K562 (cell line): ENCODE measurements at regions not wholly inside any gene's neighbourhood (a gene's known extent, or its start where the extent isn't known, plus 50 kb on each side); places are given as distances from the start of the nearest gene placed in this dataset.

Experiments used
- ATAC-seq: fragments of 200-7000 bp; cut with Tn5 transposase; 3 replicates; pipeline ENCODE4 v1.9.1; 2020; ENCODE audit warnings: moderate library complexity
- BruUV-seq: library from RNA; stranded (reverse); fragments of 400-500 nt; replicated peaks from 2 replicates; lab custom pipeline; 2021; lab: Mats Ljungman, UMichigan
- CTCF ChIA-PET: fragments of 300-600 bp; formaldehyde crosslinking; extraction: SDS; loops from one replicate; lab custom pipeline; 2021; ENCODE audit warnings: low intra/inter-chr PET ratio; lab: Yijun Ruan, JAX
- POLR2A ChIA-PET: fragments of 300-600, 350-650 bp; sonication (Branson Sonifier 250); formaldehyde crosslinking; extraction: SDS; loops from one replicate; lab custom pipeline; 2021; ENCODE audit warnings: antibody characterized with exemption, inconsistent platforms; lab: Yijun Ruan, JAX
- DNase-seq, 4 experiments: peaks; one replicate each; pipeline versions ENCODE4 v3.0.0 to v3.0.0-alpha.2; 2011 to 2018; ENCODE audit warnings: low spot score in 3 of 4, mixed read lengths in 3 of 4; ENCODE audit errors: extremely low read depth in 1 of 4
- FAIRE-seq: peaks from 2 replicates; lab custom pipeline; 2011; peaks lifted over from hg19 to GRCh38; lab: Jason Lieb, UNC
- H2AFZ ChIP-seq: 2 replicates; pipeline ENCODE4 v1.6.0; 2011; ENCODE audit warnings: low read depth, low read length, control low read depth, inconsistent platforms
- H3K27ac ChIP-seq: fragments of 200-600 bp; 3 replicates; pipeline ENCODE4 v1.8.0; 2011; ENCODE audit warnings: low read depth, mild to moderate bottlenecking, control low read depth, inconsistent platforms, low read length, moderate library complexity, mixed read lengths; ENCODE audit errors: extremely low read depth
- H3K27me3 ChIP-seq, 2 experiments: fragments of 300-600 bp in 1 of 2; 2 replicates in 1 of 2; 3 replicates in 1 of 2; pipeline versions ENCODE4 v1.6.0 to v1.8.0; 2011; ENCODE audit warnings: inconsistent platforms in 2 of 2, low read length in 2 of 2, mild to moderate bottlenecking in 1 of 2, mixed read lengths in 1 of 2, moderate library complexity in 1 of 2; ENCODE audit not compliant: control insufficient read depth in 2 of 2, insufficient read depth in 2 of 2
- H3K36me3 ChIP-seq: fragments of 300-600 bp; 3 replicates; pipeline ENCODE4 v1.8.0; 2011; ENCODE audit warnings: mild to moderate bottlenecking, low read length, inconsistent platforms; ENCODE audit not compliant: control insufficient read depth, insufficient read depth
- H3K4me1 ChIP-seq, 2 experiments: fragments of 200-600 bp in 1 of 2; replicated peaks in 1 of 2; 2 replicates in 1 of 2; 3 replicates in 1 of 2; pipeline versions ENCODE4 v1.5.1 to v1.8.0; 2011; ENCODE audit warnings: inconsistent platforms in 2 of 2, low read length in 2 of 2, mild to moderate bottlenecking in 1 of 2, mixed read lengths in 1 of 2, moderate library complexity in 1 of 2; ENCODE audit not compliant: control insufficient read depth in 2 of 2, insufficient read depth in 2 of 2
- H3K4me2 ChIP-seq: 2 replicates; pipeline ENCODE4 v1.6.1; 2011; ENCODE audit warnings: low read length, control low read depth, inconsistent platforms, mixed read lengths; ENCODE audit not compliant: insufficient read depth
- H3K4me3 ChIP-seq: fragments of 200-600 bp; sonication (generic), shearing (Covaris generic); 2 replicates; pipeline ENCODE4 v1.5.1; 2016; ENCODE audit warnings: control low read depth, inconsistent platforms
- H3K79me2 ChIP-seq: fragments of 200-600 bp; 3 replicates; pipeline ENCODE4 v1.8.0; 2011; ENCODE audit warnings: low read length, inconsistent platforms; ENCODE audit not compliant: control insufficient read depth, insufficient read depth
- H3K9ac ChIP-seq, 2 experiments: 2 replicates each; pipeline versions ENCODE4 v1.6.0 to v1.6.1; 2011; ENCODE audit warnings: low read depth in 2 of 2, low read length in 2 of 2, control low read depth in 1 of 2, inconsistent platforms in 1 of 2, mild to moderate bottlenecking in 1 of 2, mixed read lengths in 1 of 2; ENCODE audit not compliant: insufficient read depth in 1 of 2
- H3K9me1 ChIP-seq: one replicate; pipeline ENCODE4 v1.6.0; 2011; ENCODE audit warnings: inconsistent platforms, mild to moderate bottlenecking, low read length, moderate library complexity; ENCODE audit not compliant: control insufficient read depth, insufficient read depth
- H3K9me3 ChIP-seq: replicated peaks from 2 replicates; pipeline ENCODE4 v1.5.1; 2011; ENCODE audit warnings: low read depth, low read length, inconsistent platforms; ENCODE audit not compliant: control insufficient read depth, insufficient read depth
- H4K20me1 ChIP-seq: replicated peaks from 2 replicates; pipeline ENCODE4 v1.6.1; 2011; ENCODE audit warnings: low read length, inconsistent platforms, mixed read lengths; ENCODE audit not compliant: control insufficient read depth, insufficient read depth
- EP300 ChIP-seq: IDR thresholded peaks from 2 replicates; pipeline ENCODE4 v1.6.1; 2012; ENCODE audit warnings: low read length, improper control_type of control experiment
- PRPF4 ChIP-seq: fragments of 200-400 bp; formaldehyde crosslinking; IDR thresholded peaks from one replicate; pipeline ENCODE4 v1.6.1; 2017; ENCODE audit warnings: low read length, low read depth, mild to moderate bottlenecking; ENCODE audit not compliant: insufficient read depth, poor library complexity, severe bottlenecking
- PYGO2 ChIP-seq: fragments of 450-650 bp; IDR thresholded peaks from 2 replicates; pipeline ENCODE4 v1.6.1; 2016; ENCODE audit warnings: mild to moderate bottlenecking, missing genetic modification characterization, moderate library complexity, missing compliant biosample characterization
- THRAP3 ChIP-seq: fragments of 450-650 bp; IDR thresholded peaks from 2 replicates; pipeline ENCODE4 v1.6.1; 2016; ENCODE audit warnings: mild to moderate bottlenecking, inconsistent platforms, borderline replicate concordance
- ZNF3 ChIP-seq: fragments of 250-450 bp; sonication (Bioruptor Pico); IDR thresholded peaks from 2 replicates; pipeline ENCODE4 v1.5.0; 2021; ENCODE audit warnings: mild to moderate bottlenecking, moderate library complexity
- WGBS: fragments of 100-300 bp; shearing (Covaris generic); methylation state at CpG from one replicate; pipeline ENCODE4 v1.1.6; 2016; ENCODE audit warnings: low coverage, mixed read lengths; ENCODE audit not compliant: insufficient coverage; ENCODE audit errors: missing lambda C conversion rate; 5-methylcytosine and 5-hydroxymethylcytosine counted together
- in situ Hi-C: fragments of 300-500 bp; cut with MboI; formaldehyde crosslinking; loops from 4 replicates; pipeline ENCODE4 v1.15.0; 2018; ENCODE audit warnings: inconsistent platforms, mixed read lengths
- intact Hi-C: fragments of 100-400 bp; cut with micrococcal nuclease; formaldehyde crosslinking; loops from 2 replicates; pipeline ENCODE4 v1.14.2; 2022
- TF ChIP-seq, protein P1 (sequence below): fragments of 250-450 bp; sonication (Bioruptor Pico); IDR thresholded peaks from 2 replicates; pipeline ENCODE4 v1.4.0; 2020
- TF ChIP-seq, protein P2 (sequence below): sonication (generic); formaldehyde crosslinking; IDR thresholded peaks from 2 replicates; pipeline ENCODE4 v1.8.1; 2023; ENCODE audit warnings: missing genetic modification reagents, mild to moderate bottlenecking, borderline replicate concordance
- TF ChIP-seq, protein P3 (sequence below): fragments of 250-450 bp; sonication (Bioruptor Pico); IDR thresholded peaks from 2 replicates; pipeline ENCODE4 v1.5.0; 2021

DNA sequence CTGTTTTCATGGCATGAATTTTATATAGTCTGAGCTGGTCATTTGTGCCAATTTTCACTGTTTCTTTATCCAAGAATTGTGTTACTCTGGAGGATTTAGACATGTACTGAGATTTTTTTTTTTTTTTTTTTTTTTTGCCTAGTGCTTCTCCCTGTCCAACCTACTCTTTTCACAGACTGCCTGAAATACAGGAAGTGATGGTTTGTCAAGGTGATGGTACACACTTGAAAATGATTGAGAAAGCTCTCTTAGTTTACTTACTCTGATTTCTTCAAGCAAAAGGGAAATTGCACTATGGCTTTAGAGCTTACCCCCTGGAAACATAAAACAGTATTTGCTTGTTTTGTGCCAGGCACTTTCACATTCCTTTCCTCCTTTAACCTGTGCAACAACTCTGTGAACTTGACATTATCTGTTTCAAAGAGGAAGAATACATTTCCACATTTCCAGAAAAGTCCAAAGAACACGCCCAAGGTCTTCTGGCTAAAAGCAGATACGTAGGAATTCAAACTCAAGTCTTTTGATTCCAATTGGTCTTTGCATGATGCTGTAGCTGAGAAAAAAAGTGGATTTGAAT, 181.1 kb downstream of the SLC15A5 start (continued):
- TF ChIP-seq, protein P1, sequence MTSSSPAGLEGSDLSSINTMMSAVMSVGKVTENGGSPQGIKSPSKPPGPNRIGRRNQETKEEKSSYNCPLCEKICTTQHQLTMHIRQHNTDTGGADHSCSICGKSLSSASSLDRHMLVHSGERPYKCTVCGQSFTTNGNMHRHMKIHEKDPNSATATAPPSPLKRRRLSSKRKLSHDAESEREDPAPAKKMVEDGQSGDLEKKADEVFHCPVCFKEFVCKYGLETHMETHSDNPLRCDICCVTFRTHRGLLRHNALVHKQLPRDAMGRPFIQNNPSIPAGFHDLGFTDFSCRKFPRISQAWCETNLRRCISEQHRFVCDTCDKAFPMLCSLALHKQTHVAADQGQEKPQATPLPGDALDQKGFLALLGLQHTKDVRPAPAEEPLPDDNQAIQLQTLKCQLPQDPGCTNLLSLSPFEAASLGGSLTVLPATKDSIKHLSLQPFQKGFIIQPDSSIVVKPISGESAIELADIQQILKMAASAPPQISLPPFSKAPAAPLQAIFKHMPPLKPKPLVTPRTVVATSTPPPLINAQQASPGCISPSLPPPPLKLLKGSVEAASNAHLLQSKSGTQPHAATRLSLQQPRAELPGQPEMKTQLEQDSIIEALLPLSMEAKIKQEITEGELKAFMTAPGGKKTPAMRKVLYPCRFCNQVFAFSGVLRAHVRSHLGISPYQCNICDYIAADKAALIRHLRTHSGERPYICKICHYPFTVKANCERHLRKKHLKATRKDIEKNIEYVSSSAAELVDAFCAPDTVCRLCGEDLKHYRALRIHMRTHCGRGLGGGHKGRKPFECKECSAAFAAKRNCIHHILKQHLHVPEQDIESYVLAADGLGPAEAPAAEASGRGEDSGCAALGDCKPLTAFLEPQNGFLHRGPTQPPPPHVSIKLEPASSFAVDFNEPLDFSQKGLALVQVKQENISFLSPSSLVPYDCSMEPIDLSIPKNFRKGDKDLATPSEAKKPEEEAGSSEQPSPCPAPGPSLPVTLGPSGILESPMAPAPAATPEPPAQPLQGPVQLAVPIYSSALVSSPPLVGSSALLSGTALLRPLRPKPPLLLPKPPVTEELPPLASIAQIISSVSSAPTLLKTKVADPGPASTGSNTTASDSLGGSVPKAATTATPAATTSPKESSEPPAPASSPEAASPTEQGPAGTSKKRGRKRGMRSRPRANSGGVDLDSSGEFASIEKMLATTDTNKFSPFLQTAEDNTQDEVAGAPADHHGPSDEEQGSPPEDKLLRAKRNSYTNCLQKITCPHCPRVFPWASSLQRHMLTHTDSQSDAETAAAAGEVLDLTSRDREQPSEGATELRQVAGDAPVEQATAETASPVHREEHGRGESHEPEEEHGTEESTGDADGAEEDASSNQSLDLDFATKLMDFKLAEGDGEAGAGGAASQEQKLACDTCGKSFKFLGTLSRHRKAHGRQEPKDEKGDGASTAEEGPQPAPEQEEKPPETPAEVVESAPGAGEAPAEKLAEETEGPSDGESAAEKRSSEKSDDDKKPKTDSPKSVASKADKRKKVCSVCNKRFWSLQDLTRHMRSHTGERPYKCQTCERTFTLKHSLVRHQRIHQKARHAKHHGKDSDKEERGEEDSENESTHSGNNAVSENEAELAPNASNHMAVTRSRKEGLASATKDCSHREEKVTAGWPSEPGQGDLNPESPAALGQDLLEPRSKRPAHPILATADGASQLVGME (CRISPR knock-in tag) = no peak
- TF ChIP-seq PRPF4 = no peak

DNA sequence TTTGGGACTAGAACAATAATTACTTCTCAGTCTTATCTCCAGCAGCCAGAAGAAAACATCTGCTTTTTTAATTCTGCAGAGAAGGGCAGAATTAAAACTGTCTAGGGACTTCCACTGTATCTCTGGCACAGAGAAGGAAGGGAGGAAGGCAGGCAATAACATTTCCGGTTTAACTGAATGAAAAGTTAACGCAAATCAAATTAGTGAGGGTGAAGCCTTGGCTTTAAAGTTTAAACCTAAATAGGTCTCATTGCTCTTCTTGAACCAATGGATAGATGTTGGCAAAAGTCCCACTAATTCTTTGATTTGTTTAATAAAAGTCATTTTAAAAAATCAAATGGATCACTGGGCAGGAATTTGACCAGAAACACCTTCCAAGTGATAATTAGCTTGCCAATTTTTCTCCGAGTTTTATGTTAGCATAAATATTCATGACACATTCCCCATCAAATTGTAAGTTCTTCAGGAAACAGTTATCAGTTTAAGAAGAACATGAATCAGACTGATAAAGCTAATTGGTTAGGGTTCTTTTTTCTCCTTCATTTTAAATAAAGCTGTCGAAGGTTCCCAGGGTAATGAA, 181.9 kb downstream of the SLC15A5 start:
- no peak overlapping the region for H2AFZ ChIP-seq
- no peak overlapping the region for H3K27ac ChIP-seq
- intact Hi-C loops (no loop called here), in situ Hi-C loops (no loop called here)
- H3K4me2 ChIP-seq = no peak overlapping the region
- 0% methylated on average over 4 of the region's 4 CpGs for whole genome bisulfite sequencing
- CTCF ChIA-PET = no interaction called here
- DNase-seq (no peak), FAIRE-seq (no peak), ATAC-seq (no peak)
- no peaks in the 10 kb centered on the region for H3K4me1 ChIP-seq
- H3K79me2 ChIP-seq = no peaks in the 10 kb centered on the region
- H3K9ac ChIP-seq = no peak overlapping the region
- H3K4me3 ChIP-seq = no peak overlapping the region
- no peaks in the 10 kb centered on the region for H3K9me3 ChIP-seq
- no peaks in the 10 kb centered on the region for H3K36me3 ChIP-seq
- H3K27me3 ChIP-seq = no peaks in the 10 kb centered on the region
- POLR2A ChIA-PET = no interaction called here
- BruUV-seq = no TSS peak
- no peaks in the 10 kb centered on the region for H4K20me1 ChIP-seq
- no peaks in the 10 kb centered on the region for H3K9me1 ChIP-seq
- TF ChIP-seq, protein P2, sequence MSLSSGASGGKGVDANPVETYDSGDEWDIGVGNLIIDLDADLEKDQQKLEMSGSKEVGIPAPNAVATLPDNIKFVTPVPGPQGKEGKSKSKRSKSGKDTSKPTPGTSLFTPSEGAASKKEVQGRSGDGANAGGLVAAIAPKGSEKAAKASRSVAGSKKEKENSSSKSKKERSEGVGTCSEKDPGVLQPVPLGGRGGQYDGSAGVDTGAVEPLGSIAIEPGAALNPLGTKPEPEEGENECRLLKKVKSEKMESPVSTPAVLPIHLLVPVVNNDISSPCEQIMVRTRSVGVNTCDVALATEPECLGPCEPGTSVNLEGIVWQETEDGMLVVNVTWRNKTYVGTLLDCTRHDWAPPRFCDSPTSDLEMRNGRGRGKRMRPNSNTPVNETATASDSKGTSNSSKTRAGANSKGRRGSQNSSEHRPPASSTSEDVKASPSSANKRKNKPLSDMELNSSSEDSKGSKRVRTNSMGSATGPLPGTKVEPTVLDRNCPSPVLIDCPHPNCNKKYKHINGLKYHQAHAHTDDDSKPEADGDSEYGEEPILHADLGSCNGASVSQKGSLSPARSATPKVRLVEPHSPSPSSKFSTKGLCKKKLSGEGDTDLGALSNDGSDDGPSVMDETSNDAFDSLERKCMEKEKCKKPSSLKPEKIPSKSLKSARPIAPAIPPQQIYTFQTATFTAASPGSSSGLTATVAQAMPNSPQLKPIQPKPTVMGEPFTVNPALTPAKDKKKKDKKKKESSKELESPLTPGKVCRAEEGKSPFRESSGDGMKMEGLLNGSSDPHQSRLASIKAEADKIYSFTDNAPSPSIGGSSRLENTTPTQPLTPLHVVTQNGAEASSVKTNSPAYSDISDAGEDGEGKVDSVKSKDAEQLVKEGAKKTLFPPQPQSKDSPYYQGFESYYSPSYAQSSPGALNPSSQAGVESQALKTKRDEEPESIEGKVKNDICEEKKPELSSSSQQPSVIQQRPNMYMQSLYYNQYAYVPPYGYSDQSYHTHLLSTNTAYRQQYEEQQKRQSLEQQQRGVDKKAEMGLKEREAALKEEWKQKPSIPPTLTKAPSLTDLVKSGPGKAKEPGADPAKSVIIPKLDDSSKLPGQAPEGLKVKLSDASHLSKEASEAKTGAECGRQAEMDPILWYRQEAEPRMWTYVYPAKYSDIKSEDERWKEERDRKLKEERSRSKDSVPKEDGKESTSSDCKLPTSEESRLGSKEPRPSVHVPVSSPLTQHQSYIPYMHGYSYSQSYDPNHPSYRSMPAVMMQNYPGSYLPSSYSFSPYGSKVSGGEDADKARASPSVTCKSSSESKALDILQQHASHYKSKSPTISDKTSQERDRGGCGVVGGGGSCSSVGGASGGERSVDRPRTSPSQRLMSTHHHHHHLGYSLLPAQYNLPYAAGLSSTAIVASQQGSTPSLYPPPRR (CRISPR knock-in tag) = no peak
- TF ChIP-seq EP300 (no peak), PYGO2 (tag) (no peak), ZNF3 (CRISPR knock-in tag) (no peak), THRAP3 (no peak)
- TF ChIP-seq, protein P3, sequence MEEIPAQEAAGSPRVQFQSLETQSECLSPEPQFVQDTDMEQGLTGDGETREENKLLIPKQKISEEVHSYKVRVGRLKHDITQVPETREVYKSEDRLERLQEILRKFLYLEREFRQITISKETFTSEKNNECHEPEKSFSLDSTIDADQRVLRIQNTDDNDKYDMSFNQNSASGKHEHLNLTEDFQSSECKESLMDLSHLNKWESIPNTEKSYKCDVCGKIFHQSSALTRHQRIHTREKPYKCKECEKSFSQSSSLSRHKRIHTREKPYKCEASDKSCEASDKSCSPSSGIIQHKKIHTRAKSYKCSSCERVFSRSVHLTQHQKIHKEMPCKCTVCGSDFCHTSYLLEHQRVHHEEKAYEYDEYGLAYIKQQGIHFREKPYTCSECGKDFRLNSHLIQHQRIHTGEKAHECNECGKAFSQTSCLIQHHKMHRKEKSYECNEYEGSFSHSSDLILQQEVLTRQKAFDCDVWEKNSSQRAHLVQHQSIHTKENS (CRISPR knock-in tag) = no peak
